Smooth muscle cell (in vitro differentiated cells): ENCODE measurements at regions not wholly inside any gene's neighbourhood (a gene's known extent, or its start where the extent isn't known, plus 50 kb on each side); places are given as distances from the start of the nearest gene placed in this dataset. TPM values are rescaled to one million over a fixed set of nuclear protein-coding genes. Genes with fewer than 3 reads are reported as not detected.
A peak's percentile ranks its signal among the peaks of the same experiment; 100 is the strongest.

Experiments
- DNase-seq: peaks from one replicate; lab custom pipeline; 2025; ENCODE audit not compliant: unreplicated experiment; lab: John Stamatoyannopoulos, UW
- H2AFZ ChIP-seq: fragments of 200-600 bp; sonication (generic); 2 replicates; pipeline ENCODE4 v1.6.0; 2016; ENCODE audit warnings: antibody characterized with exemption, low read depth, mild to moderate bottlenecking
- H3F3A ChIP-seq: fragments of 200-600 bp; sonication (generic); 2 replicates; pipeline ENCODE4 v1.6.0; 2017; ENCODE audit warnings: antibody characterized with exemption, low read depth
- H3K27ac ChIP-seq: fragments of 200-600 bp; sonication (generic); 2 replicates; pipeline ENCODE4 v1.5.1; 2016; ENCODE audit warnings: low read depth, mild to moderate bottlenecking
- H3K27me3 ChIP-seq: fragments of 200-600 bp; sonication (generic); 2 replicates; pipeline ENCODE4 v1.6.1; 2016; ENCODE audit warnings: low read depth, mild to moderate bottlenecking
- H3K36me3 ChIP-seq: fragments of 200-600 bp; sonication (generic); 2 replicates; pipeline ENCODE4 v1.5.1; 2016; ENCODE audit warnings: low read depth
- H3K4me1 ChIP-seq: fragments of 200-600 bp; sonication (generic); 2 replicates; pipeline ENCODE4 v1.5.1; 2016; ENCODE audit warnings: low read depth
- H3K4me2 ChIP-seq: fragments of 200-600 bp; sonication (generic); 2 replicates; pipeline ENCODE4 v1.6.0; 2016; ENCODE audit warnings: mild to moderate bottlenecking
- H3K4me3 ChIP-seq: fragments of 200-600 bp; sonication (generic); 2 replicates; pipeline ENCODE4 v1.5.1; 2016; ENCODE audit warnings: mild to moderate bottlenecking
- H3K79me2 ChIP-seq: fragments of 200-600 bp; sonication (generic); 2 replicates; pipeline ENCODE4 v1.6.0; 2016; ENCODE audit warnings: low read depth, mild to moderate bottlenecking
- H3K9ac ChIP-seq: fragments of 200-600 bp; sonication (generic); 2 replicates; pipeline ENCODE4 v1.6.0; 2016; ENCODE audit warnings: low read depth
- H3K9me3 ChIP-seq: fragments of 200-600 bp; sonication (generic); replicated peaks from 2 replicates; pipeline ENCODE4 v1.5.1; 2016; ENCODE audit warnings: low read depth
- H4K20me1 ChIP-seq: fragments of 200-600 bp; sonication (generic); 2 replicates; pipeline ENCODE4 v1.6.0; 2016; ENCODE audit warnings: low read depth
- WGBS: methylation state at CpG from one replicate; pipeline ENCODE4 v1.1.7; 2016; ENCODE audit warnings: low lambda C conversion rate; 5-methylcytosine and 5-hydroxymethylcytosine counted together
- microRNA counts: library from miRNA; unstranded; fragments of <30 nt; microRNA quantifications from one replicate; lab custom pipeline; 2016
- microRNA-seq: library from miRNA; unstranded; fragments of <30 nt; microRNA quantifications from one replicate; pipeline ENCODE4, GENCODE V29; 2016; ENCODE audit warnings: borderline number of aligned reads
- small RNA-seq: library from RNA; depleted of rRNA; stranded (forward); fragments of <200 nt; gene quantifications from one replicate; pipeline ENCODE3, GENCODE V24; 2014
- TF ChIP-seq, protein P1 (sequence below): fragments of 200-600 bp; sonication (generic); IDR thresholded peaks from 2 replicates; pipeline ENCODE4 v1.5.1; 2017; ENCODE audit warnings: borderline replicate concordance, mild to moderate bottlenecking, antibody characterized with exemption; ENCODE audit not compliant: insufficient read depth, poor library complexity, severe bottlenecking

DNA sequence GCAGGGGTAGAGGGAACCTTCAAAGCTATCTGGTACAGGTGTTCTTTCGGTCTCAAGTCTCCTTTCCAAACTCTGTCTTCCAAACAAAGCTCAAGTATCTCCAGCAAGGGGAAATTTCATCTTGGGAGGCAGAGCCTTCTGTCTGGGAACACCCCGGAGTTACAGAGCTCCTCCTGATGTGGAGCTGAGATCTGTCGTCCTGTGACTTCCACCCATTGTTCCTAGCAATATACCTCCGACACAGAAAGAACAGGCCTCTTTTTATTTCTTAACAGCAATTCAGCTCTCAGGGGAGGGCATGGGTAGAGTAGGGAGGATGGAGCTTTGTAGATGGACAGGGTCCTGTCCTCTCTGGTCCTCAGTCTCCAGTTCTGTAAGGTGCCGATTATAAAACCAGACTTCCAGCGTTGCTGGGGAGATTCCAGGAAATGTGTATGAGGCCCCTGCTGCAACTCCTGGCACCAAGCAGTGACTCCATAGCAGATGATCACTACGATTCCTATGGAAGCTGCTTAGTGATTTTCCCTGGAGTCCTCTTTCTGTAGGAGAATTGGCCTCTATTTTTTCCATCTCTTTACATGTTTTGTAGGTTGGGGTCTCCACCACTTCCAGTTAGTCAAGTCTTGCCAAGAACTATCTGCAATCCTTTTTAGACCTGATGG is 56.0 kb upstream of the ARGLU1 start:
- H3K4me1 ChIP-seq: peaks cover 6% of the 10 kb centered on the region
- no peak overlapping the region for H2AFZ ChIP-seq
- TF ChIP-seq, protein P1, sequence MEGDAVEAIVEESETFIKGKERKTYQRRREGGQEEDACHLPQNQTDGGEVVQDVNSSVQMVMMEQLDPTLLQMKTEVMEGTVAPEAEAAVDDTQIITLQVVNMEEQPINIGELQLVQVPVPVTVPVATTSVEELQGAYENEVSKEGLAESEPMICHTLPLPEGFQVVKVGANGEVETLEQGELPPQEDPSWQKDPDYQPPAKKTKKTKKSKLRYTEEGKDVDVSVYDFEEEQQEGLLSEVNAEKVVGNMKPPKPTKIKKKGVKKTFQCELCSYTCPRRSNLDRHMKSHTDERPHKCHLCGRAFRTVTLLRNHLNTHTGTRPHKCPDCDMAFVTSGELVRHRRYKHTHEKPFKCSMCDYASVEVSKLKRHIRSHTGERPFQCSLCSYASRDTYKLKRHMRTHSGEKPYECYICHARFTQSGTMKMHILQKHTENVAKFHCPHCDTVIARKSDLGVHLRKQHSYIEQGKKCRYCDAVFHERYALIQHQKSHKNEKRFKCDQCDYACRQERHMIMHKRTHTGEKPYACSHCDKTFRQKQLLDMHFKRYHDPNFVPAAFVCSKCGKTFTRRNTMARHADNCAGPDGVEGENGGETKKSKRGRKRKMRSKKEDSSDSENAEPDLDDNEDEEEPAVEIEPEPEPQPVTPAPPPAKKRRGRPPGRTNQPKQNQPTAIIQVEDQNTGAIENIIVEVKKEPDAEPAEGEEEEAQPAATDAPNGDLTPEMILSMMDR: no peak
- 88% methylated on average over 7 of the region's 7 CpGs for WGBS
- H3K27ac ChIP-seq: no peak overlapping the region
- no peaks in the 10 kb centered on the region for H3F3A ChIP-seq
- no peaks in the 10 kb centered on the region for H3K36me3 ChIP-seq
- no peaks in the 10 kb centered on the region for H4K20me1 ChIP-seq
- H3K27me3 ChIP-seq: peaks cover 11% of the 10 kb centered on the region
- H3K9me3 ChIP-seq: no peaks in the 10 kb centered on the region
- H3K9ac ChIP-seq: no peak overlapping the region
- no peak for DNase-seq
- no peaks in the 10 kb centered on the region for H3K79me2 ChIP-seq
- H3K4me2 ChIP-seq: no peak overlapping the region
- H3K4me3 ChIP-seq: no peak overlapping the region

- no peak overlapping the region for H3K27ac ChIP-seq
- peaks cover 12% of the 10 kb centered on the region for H3K4me1 ChIP-seq
- H2AFZ ChIP-seq: no peak overlapping the region
- TF ChIP-seq, protein P1: no peak
- DNase-seq: no peak
- H3K4me3 ChIP-seq: no peak overlapping the region
- no peaks in the 10 kb centered on the region for H3F3A ChIP-seq
- no peaks in the 10 kb centered on the region for H3K36me3 ChIP-seq
- H4K20me1 ChIP-seq: no peaks in the 10 kb centered on the region
- H3K27me3 ChIP-seq: peaks cover 11% of the 10 kb centered on the region
- H3K9ac ChIP-seq: no peak overlapping the region
- 79% methylated on average over 1 of the region's 1 CpG for WGBS
- H3K79me2 ChIP-seq: no peaks in the 10 kb centered on the region
- H3K4me2 ChIP-seq: no peak overlapping the region
- H3K9me3 ChIP-seq: no peaks in the 10 kb centered on the region
Measured at GRCh38 chr13:106621833-106622232, 53.9 kb upstream of the ARGLU1 start.

DNA sequence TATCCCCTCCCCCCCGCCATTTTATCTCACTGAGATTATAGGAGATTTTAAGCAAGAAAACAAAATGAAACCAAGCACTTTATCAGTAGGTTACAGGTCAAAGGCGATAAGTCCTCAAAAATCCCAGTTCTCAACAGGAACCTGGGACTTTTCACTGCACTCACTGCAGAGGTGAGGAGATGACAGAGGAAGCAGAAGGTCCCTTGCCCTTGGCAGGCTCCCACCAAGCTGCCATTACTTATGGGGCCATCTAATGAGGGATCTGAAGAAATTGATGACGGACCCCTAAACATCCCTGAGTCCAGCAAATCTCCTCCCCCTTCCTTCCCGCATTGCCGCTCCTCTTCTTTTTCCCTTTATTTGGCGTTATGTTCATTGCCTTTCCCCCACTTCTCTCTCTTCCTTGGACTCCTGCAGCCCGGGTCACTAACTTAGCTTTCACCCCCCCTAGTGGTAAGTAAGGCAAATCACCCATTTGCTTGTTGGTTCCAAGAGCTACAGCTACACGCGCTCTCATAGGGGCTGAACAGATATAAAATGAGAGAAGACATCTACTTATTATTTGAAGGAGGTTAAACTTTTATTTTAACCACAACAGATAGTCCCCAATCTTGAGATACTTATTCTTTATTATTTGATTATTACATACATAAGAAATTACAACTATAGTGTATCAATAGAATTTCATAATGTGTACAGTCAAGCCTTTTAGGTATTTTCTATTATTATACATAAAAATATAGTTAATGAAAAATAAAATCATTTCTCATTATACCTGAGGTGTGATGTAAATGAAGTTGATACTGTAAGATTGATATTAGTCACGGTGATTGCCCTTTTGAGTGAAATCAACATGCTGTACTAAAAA is 52.0 kb upstream of the ARGLU1 start:
- Histone ChIP-seq H4K20me1 (no peaks in the 10 kb centered on the region), H3K36me3 (no peaks in the 10 kb centered on the region), H3F3A (no peaks in the 10 kb centered on the region), H3K27me3 (peaks cover 11% of the 10 kb centered on the region), H3K4me3 (peak overlapping the region; percentile 1), H2AFZ (peak overlapping the region; percentile 49), H3K9ac (no peak overlapping the region), H3K27ac (no peak overlapping the region), H3K4me1 (peaks cover 12% of the 10 kb centered on the region), H3K4me2 (peak overlapping the region; percentile 12), H3K9me3 (no peaks in the 10 kb centered on the region), H3K79me2 (no peaks in the 10 kb centered on the region)
- TF ChIP-seq, protein P1: peak; percentile 73
- DNase-seq: no peak
- WGBS: 40% methylated on average over 10 of the region's 10 CpGs

MicroRNAs encoded in the stretch of these regions (microRNA counts, 767-probe panel; counts per million panel counts)
- microRNA hsa-miR-1267 (lab: Ali Mortazavi, UCI): 183 counts per million

Small RNAs in the stretch of these regions (microRNA-seq; reads per million reads assigned to microRNA genes)
- not detected for gene MIR1267

Small RNAs in the stretch of these regions (small RNA-seq; reads per million reads assigned to genes)
- gene MIR1267 (0.11 reads per million), gene SNORD31B (0.32 reads per million, percentile 7 among the genes with 10 or more reads in this experiment)
